ENCODE measurements at regions not wholly inside any gene's neighbourhood (a gene's known extent, or its start where the extent isn't known, plus 50 kb on each side); places are given as distances from the start of the nearest gene placed in this dataset.

DNA sequence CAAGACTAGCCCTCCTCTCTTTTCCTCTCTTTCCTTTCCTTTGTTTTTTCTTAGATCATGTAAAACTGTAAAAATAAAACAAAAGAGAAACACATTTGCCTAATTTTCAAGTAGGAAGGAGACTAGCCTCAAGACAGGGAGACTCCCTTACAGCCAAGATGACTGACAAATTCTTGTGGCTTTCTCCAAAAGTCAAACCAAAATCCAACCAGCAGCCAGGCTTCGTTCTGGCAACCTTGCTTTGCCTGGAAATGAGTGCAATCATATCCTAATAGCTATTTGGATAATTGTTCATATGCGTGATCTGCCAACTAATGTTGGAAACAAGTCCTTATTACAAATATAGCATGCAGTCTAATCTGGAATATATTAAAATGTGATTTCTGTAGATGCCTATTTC lies 868.9 kb upstream of the SOX9 start:
- TF ChIP-seq, protein P1, sequence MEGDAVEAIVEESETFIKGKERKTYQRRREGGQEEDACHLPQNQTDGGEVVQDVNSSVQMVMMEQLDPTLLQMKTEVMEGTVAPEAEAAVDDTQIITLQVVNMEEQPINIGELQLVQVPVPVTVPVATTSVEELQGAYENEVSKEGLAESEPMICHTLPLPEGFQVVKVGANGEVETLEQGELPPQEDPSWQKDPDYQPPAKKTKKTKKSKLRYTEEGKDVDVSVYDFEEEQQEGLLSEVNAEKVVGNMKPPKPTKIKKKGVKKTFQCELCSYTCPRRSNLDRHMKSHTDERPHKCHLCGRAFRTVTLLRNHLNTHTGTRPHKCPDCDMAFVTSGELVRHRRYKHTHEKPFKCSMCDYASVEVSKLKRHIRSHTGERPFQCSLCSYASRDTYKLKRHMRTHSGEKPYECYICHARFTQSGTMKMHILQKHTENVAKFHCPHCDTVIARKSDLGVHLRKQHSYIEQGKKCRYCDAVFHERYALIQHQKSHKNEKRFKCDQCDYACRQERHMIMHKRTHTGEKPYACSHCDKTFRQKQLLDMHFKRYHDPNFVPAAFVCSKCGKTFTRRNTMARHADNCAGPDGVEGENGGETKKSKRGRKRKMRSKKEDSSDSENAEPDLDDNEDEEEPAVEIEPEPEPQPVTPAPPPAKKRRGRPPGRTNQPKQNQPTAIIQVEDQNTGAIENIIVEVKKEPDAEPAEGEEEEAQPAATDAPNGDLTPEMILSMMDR (IDR thresholded peaks at IDR 0.05): no peak
- no peak for TF ChIP-seq POLR2A (IDR thresholded peaks at IDR 0.05)

Data from ovary (tissue), 3 donors.